ENCODE measurements at regions not wholly inside any gene's neighbourhood (a gene's known extent, or its start where the extent isn't known, plus 50 kb on each side); places are given as distances from the start of the nearest gene placed in this dataset.
"Not testable (repeated sequence)": the region's sequence is repeated elsewhere in the genome, so short reads cannot be mapped to it uniquely, and the experiment has no call there.

GRCh38 chr3:107227091-107227490, 150.1 kb upstream of the CCDC54 start:
- Mint-ChIP-seq H3K27ac (no peak overlapping the region), H3K36me3 (ENCODE audit: low read depth) (no peaks in the 10 kb centered on the region), H3K27me3 (ENCODE audit: low read depth, poor library complexity) (peaks cover 8% of the 10 kb centered on the region), H3K9me3 (no peaks in the 10 kb centered on the region), H3K4me1 (no peaks in the 10 kb centered on the region), H3K4me3 (no peak overlapping the region)
- TF ChIP-seq CTCF (IDR thresholded peaks at IDR 0.05): no peak
- DNase-seq: no peak

GRCh38 chr3:107233877-107234276, 143.4 kb upstream of the CCDC54 start:
- not testable (repeated sequence) for H3K27ac Mint-ChIP-seq; H3K36me3 Mint-ChIP-seq (ENCODE audit: low read depth); H3K9me3 Mint-ChIP-seq; H3K27me3 Mint-ChIP-seq (ENCODE audit: low read depth, poor library complexity); DNase-seq; H3K4me3 Mint-ChIP-seq
- peaks cover 16% of the 10 kb centered on the region for H3K4me1 Mint-ChIP-seq

- no peaks in the 10 kb centered on the region for H3K36me3 Mint-ChIP-seq (ENCODE audit: low read depth)
- peak; percentile 16 for DNase-seq
- no peaks in the 10 kb centered on the region for H3K27me3 Mint-ChIP-seq (ENCODE audit: low read depth, poor library complexity)
- peak overlapping the region; percentile 29 for H3K4me3 Mint-ChIP-seq
- H3K27ac Mint-ChIP-seq: no peak overlapping the region
- no peaks in the 10 kb centered on the region for H3K9me3 Mint-ChIP-seq
- no peak for TF ChIP-seq CTCF (IDR thresholded peaks at IDR 0.05)
- peaks cover 16% of the 10 kb centered on the region for H3K4me1 Mint-ChIP-seq
These were observed 141.9 kb upstream of the CCDC54 start for GRCh38 chr3:107235193-107235927.

GRCh38 chr3:107235928-107236315, 141.3 kb upstream of the CCDC54 start:
- Mint-ChIP-seq H3K4me3 (peak overlapping the region; percentile 29), H3K27ac (no peak overlapping the region), H3K9me3 (no peaks in the 10 kb centered on the region), H3K4me1 (peaks cover 18% of the 10 kb centered on the region), H3K36me3 (ENCODE audit: low read depth) (no peaks in the 10 kb centered on the region), H3K27me3 (ENCODE audit: low read depth, poor library complexity) (no peaks in the 10 kb centered on the region)
- TF ChIP-seq CTCF (IDR thresholded peaks at IDR 0.05): peak; percentile 85
- DNase-seq: peak; percentile 47

GRCh38 chr3:107236655-107237337, 140.4 kb upstream of the CCDC54 start:
- Mint-ChIP-seq H3K4me3 (no peak overlapping the region), H3K4me1 (peaks cover 24% of the 10 kb centered on the region), H3K9me3 (no peaks in the 10 kb centered on the region), H3K27ac (no peak overlapping the region), H3K36me3 (ENCODE audit: low read depth) (no peaks in the 10 kb centered on the region), H3K27me3 (ENCODE audit: low read depth, poor library complexity) (no peaks in the 10 kb centered on the region)
- no peak for TF ChIP-seq CTCF (IDR thresholded peaks at IDR 0.05)
- no peak for DNase-seq

- Mint-ChIP-seq H3K4me3 (peak overlapping the region; percentile 92), H3K27ac (no peak overlapping the region), H3K9me3 (no peaks in the 10 kb centered on the region), H3K4me1 (peaks cover 30% of the 10 kb centered on the region), H3K36me3 (ENCODE audit: low read depth) (peaks cover 5% of the 10 kb centered on the region), H3K27me3 (ENCODE audit: low read depth, poor library complexity) (no peaks in the 10 kb centered on the region)
- DNase-seq: no peak
- no peak for TF ChIP-seq CTCF (IDR thresholded peaks at IDR 0.05)
These were observed 138.5 kb upstream of the CCDC54 start for GRCh38 chr3:107238787-107239186.
